ENCODE measurements at regions not wholly inside any gene's neighbourhood (a gene's known extent, or its start where the extent isn't known, plus 50 kb on each side); places are given as distances from the start of the nearest gene placed in this dataset.

GRCh38 chr4:137688651-137689050 lies 156.4 kb upstream of the PCDH18 start:
- ChIA-PET CTCF (no interaction called here), POLR2A (no interaction called here)
- intact Hi-C loops (cut with micrococcal nuclease; ENCODE audit: unreplicated experiment) = no loop called here
- Histone ChIP-seq H3K9me3 (ENCODE audit: control insufficient read depth, insufficient read depth, low read depth, low read length) (no peaks in the 10 kb centered on the region), H3K27me3 (ENCODE audit: control insufficient read depth, insufficient read depth, low read length) (no peaks in the 10 kb centered on the region), H3K4me3 (ENCODE audit: low read depth in 2 of 2, low read length in 2 of 2) (no peak overlapping the region), H3K4me1 (ENCODE audit: control insufficient read depth, insufficient read depth, low read length) (no peaks in the 10 kb centered on the region), H3K36me3 (ENCODE audit: control insufficient read depth, insufficient read depth, low read length) (no peaks in the 10 kb centered on the region), H3K27ac (ENCODE audit: low read length) (no peak overlapping the region)
- ATAC-seq (no peak), DNase-seq (ENCODE audit: low read depth, low spot score) (no peak)
- in situ Hi-C loops (cut with HindIII; ENCODE audit: low pct_unique_long_range_greater_than_20kb, low sequenced_read_pairs) = no loop called here
- BruUV-seq (replicated peaks) = no TSS peak
- TF ChIP-seq TCF7L2 (IDR thresholded peaks at IDR 0.05; ENCODE audit: low read depth, low read length) = no peak
- no peak for TF ChIP-seq SIN3A (IDR thresholded peaks at IDR 0.05; ENCODE audit: borderline replicate concordance, insufficient read depth, low read depth, low read length)
- TF ChIP-seq POLR2AphosphoS5 (IDR thresholded peaks at IDR 0.05; ENCODE audit: low read depth, low read length) = no peak
- no peak for TF ChIP-seq CTCF (IDR thresholded peaks at IDR 0.05)
- TF ChIP-seq REST (IDR thresholded peaks at IDR 0.05; ENCODE audit: insufficient read depth in 1 of 2, low read depth in 2 of 2, low read length in 1 of 2) = no peak

- H3K4me3 ChIP-seq (ENCODE audit: low read depth in 2 of 2, low read length in 2 of 2) = no peak overlapping the region
- intact Hi-C loops (cut with micrococcal nuclease; ENCODE audit: unreplicated experiment) = no loop called here
- H3K36me3 ChIP-seq (ENCODE audit: control insufficient read depth, insufficient read depth, low read length) = no peaks in the 10 kb centered on the region
- TF ChIP-seq CTCF (IDR thresholded peaks at IDR 0.05) (no peak), TCF7L2 (IDR thresholded peaks at IDR 0.05; ENCODE audit: low read depth, low read length) (no peak), POLR2AphosphoS5 (IDR thresholded peaks at IDR 0.05; ENCODE audit: low read depth, low read length) (no peak), SIN3A (IDR thresholded peaks at IDR 0.05; ENCODE audit: borderline replicate concordance, insufficient read depth, low read depth, low read length) (no peak), REST (IDR thresholded peaks at IDR 0.05; ENCODE audit: insufficient read depth in 1 of 2, low read depth in 2 of 2, low read length in 1 of 2) (no peak)
- DNase-seq (ENCODE audit: low read depth, low spot score) (no peak), ATAC-seq (no peak)
- POLR2A ChIA-PET = no interaction called here
- H3K4me1 ChIP-seq (ENCODE audit: control insufficient read depth, insufficient read depth, low read length) = no peaks in the 10 kb centered on the region
- H3K9me3 ChIP-seq (ENCODE audit: control insufficient read depth, insufficient read depth, low read depth, low read length) = no peaks in the 10 kb centered on the region
- no TSS peak for BruUV-seq (replicated peaks)
- in situ Hi-C loops (cut with HindIII; ENCODE audit: low pct_unique_long_range_greater_than_20kb, low sequenced_read_pairs) = no loop called here
- CTCF ChIA-PET = no interaction called here
- no peaks in the 10 kb centered on the region for H3K27me3 ChIP-seq (ENCODE audit: control insufficient read depth, insufficient read depth, low read length)
- no peak overlapping the region for H3K27ac ChIP-seq (ENCODE audit: low read length)
These were observed 153.1 kb upstream of the PCDH18 start for GRCh38 chr4:137685357-137685756.

Measured in Panc1 (cell line).